ENCODE measurements at regions not wholly inside any gene's neighbourhood (a gene's known extent, or its start where the extent isn't known, plus 50 kb on each side); places are given as distances from the start of the nearest gene placed in this dataset.
"Not testable (repeated sequence)": the region's sequence is repeated elsewhere in the genome, so short reads cannot be mapped to it uniquely, and the experiment has no call there.

DNA sequence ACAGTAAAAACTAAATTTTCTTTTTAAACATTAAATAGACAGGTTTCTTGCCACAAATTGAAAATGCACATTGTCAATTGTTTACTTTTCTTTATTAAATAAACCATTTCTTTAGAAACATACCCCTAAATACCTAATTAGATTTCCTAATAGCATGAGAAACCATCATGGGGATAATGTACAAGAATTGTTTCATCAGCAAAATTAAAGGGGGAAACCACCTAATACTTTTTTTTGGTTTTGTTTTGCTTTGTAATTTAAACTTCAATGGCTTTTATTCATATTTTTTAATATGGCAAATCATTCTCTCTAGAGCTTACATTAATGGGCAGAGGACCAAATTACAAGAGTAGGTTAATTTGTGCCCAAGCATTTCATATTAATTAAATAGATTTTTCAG is 987.9 kb downstream of the EPHA7 start:
- Histone ChIP-seq H3K36me3 (replicated peaks; ENCODE audit: control insufficient read depth, insufficient read depth, low read length) (no peaks in the 10 kb centered on the region), H3K27me3 (ENCODE audit: control insufficient read depth, insufficient read depth, low read length) (no peaks in the 10 kb centered on the region), H3K4me3 (ENCODE audit: insufficient read depth, low read depth, low read length) (no peak overlapping the region)
- DNase-seq = no peak

GRCh38 chr6:92428448-92428847 is 990.9 kb downstream of the EPHA7 start:
- Histone ChIP-seq H3K27me3 (ENCODE audit: control insufficient read depth, insufficient read depth, low read length) (no peaks in the 10 kb centered on the region), H3K36me3 (replicated peaks; ENCODE audit: control insufficient read depth, insufficient read depth, low read length) (no peaks in the 10 kb centered on the region), H3K4me3 (ENCODE audit: insufficient read depth, low read depth, low read length) (no peak overlapping the region)
- DNase-seq = no peak

DNA sequence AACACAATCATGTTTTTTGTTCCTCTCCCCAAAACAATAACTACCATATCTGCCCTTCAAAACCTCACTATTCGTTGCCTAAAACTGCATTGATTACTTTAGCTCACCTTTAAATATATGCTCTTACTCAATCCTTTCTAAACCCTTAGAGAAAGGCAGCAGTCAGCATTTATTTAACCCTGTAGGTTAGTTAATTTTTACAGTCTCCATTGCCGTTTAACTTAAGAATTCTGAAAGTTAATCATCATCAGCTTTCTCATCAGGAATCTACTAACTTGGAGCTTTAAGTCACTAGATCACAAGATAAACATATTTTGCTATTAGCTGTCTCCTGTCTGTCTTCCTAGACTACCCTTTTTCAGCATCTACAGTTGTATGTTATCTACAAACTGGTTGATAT is 991.9 kb downstream of the EPHA7 start:
- Histone ChIP-seq H3K27me3 (ENCODE audit: control insufficient read depth, insufficient read depth, low read length) (no peaks in the 10 kb centered on the region), H3K36me3 (replicated peaks; ENCODE audit: control insufficient read depth, insufficient read depth, low read length) (no peaks in the 10 kb centered on the region), H3K4me3 (ENCODE audit: insufficient read depth, low read depth, low read length) (no peak overlapping the region)
- DNase-seq = no peak

GRCh38 chr6:92415656-92416055 is 1003.7 kb downstream of the EPHA7 start:
- H3K4me3 ChIP-seq (ENCODE audit: insufficient read depth, low read depth, low read length) = no peak overlapping the region
- no peaks in the 10 kb centered on the region for H3K36me3 ChIP-seq (replicated peaks; ENCODE audit: control insufficient read depth, insufficient read depth, low read length)
- H3K27me3 ChIP-seq (ENCODE audit: control insufficient read depth, insufficient read depth, low read length) = no peaks in the 10 kb centered on the region
- peak; percentile 0 for DNase-seq

GRCh38 chr6:92408350-92408749 is 1011.0 kb downstream of the EPHA7 start:
- no peaks in the 10 kb centered on the region for H3K27me3 ChIP-seq (ENCODE audit: control insufficient read depth, insufficient read depth, low read length)
- no peak for DNase-seq
- H3K36me3 ChIP-seq (replicated peaks; ENCODE audit: control insufficient read depth, insufficient read depth, low read length) = no peaks in the 10 kb centered on the region
- no peak overlapping the region for H3K4me3 ChIP-seq (ENCODE audit: insufficient read depth, low read depth, low read length)

- Histone ChIP-seq H3K4me3 (ENCODE audit: insufficient read depth, low read depth, low read length) (no peak overlapping the region), H3K27me3 (ENCODE audit: control insufficient read depth, insufficient read depth, low read length) (no peaks in the 10 kb centered on the region), H3K36me3 (replicated peaks; ENCODE audit: control insufficient read depth, insufficient read depth, low read length) (no peaks in the 10 kb centered on the region)
- no peak for DNase-seq
These were observed 1015.1 kb downstream of the EPHA7 start for GRCh38 chr6:92404281-92404680.

GRCh38 chr6:92399911-92400310 is 1019.4 kb downstream of the EPHA7 start:
- no peak for DNase-seq
- Histone ChIP-seq H3K36me3 (replicated peaks; ENCODE audit: control insufficient read depth, insufficient read depth, low read length) (no peaks in the 10 kb centered on the region), H3K27me3 (ENCODE audit: control insufficient read depth, insufficient read depth, low read length) (no peaks in the 10 kb centered on the region), H3K4me3 (ENCODE audit: insufficient read depth, low read depth, low read length) (no peak overlapping the region)

DNA sequence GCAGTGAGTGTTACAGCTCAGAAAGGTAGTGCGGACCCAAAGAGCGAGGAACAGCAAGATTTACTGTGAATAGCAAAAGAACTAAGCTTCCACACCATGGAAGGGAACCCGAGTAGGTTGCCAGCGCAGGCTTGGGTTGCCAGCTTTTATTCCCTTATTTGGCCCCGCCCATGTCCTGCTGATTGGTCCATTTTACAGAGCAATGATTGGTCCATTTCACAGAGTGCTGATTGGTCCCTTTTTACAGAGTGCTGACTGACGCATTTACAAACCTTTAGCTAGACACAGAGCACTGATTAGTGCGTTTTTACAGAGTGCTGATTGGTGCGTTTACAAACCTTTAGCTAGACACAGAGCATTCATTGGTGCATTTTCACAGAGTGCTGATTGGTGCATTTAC is 1030.7 kb downstream of the EPHA7 start:
- H3K27me3 ChIP-seq (ENCODE audit: control insufficient read depth, insufficient read depth, low read length); H3K4me3 ChIP-seq (ENCODE audit: insufficient read depth, low read depth, low read length); H3K36me3 ChIP-seq (replicated peaks; ENCODE audit: control insufficient read depth, insufficient read depth, low read length); DNase-seq: not testable (repeated sequence)

- H3K36me3 ChIP-seq (replicated peaks; ENCODE audit: control insufficient read depth, insufficient read depth, low read length) = no peaks in the 10 kb centered on the region
- no peak for DNase-seq
These were observed 1038.4 kb downstream of the EPHA7 start for GRCh38 chr6:92380803-92381601.

DNA sequence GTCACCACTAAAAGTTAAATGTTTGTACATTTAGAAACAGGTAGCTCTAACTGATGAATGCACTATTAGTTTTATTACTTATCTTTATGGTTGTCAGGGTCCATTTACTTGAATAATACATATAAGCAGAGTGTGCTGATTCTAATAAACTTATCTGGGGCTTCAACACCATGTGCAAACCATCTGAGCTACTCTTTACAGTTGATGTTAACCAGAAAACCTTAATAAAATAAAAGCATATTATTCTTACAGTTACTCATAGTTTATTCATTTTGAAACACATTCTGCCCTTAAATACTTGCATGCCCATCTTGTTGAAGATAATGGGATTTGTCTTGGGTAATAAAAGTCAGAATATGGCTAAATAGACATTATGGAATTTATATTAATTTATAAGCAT is 1042.2 kb downstream of the EPHA7 start:
- Histone ChIP-seq H3K4me3 (ENCODE audit: insufficient read depth, low read depth, low read length) (no peak overlapping the region), H3K27me3 (ENCODE audit: control insufficient read depth, insufficient read depth, low read length) (no peaks in the 10 kb centered on the region), H3K36me3 (replicated peaks; ENCODE audit: control insufficient read depth, insufficient read depth, low read length) (no peaks in the 10 kb centered on the region)
- DNase-seq = no peak

More at GRCh38 chr6:92380803-92381601, 1038.4 kb downstream of the EPHA7 start:
- H3K4me3 ChIP-seq (ENCODE audit: insufficient read depth, low read depth, low read length) = no peak overlapping the region
- H3K27me3 ChIP-seq (ENCODE audit: control insufficient read depth, insufficient read depth, low read length) = no peaks in the 10 kb centered on the region

- Histone ChIP-seq H3K27me3 (ENCODE audit: control insufficient read depth, insufficient read depth, low read length) (no peaks in the 10 kb centered on the region), H3K4me3 (ENCODE audit: insufficient read depth, low read depth, low read length) (no peak overlapping the region), H3K36me3 (replicated peaks; ENCODE audit: control insufficient read depth, insufficient read depth, low read length) (no peaks in the 10 kb centered on the region)
- DNase-seq = no peak
These were observed 1042.7 kb downstream of the EPHA7 start for GRCh38 chr6:92376691-92377090.

- H3K4me3 ChIP-seq (ENCODE audit: insufficient read depth, low read depth, low read length) = no peak overlapping the region
- H3K27me3 ChIP-seq (ENCODE audit: control insufficient read depth, insufficient read depth, low read length) = no peaks in the 10 kb centered on the region
- no peaks in the 10 kb centered on the region for H3K36me3 ChIP-seq (replicated peaks; ENCODE audit: control insufficient read depth, insufficient read depth, low read length)
- DNase-seq = no peak
These were observed 1047.8 kb downstream of the EPHA7 start for GRCh38 chr6:92371211-92372208.

- no peaks in the 10 kb centered on the region for H3K36me3 ChIP-seq (replicated peaks; ENCODE audit: control insufficient read depth, insufficient read depth, low read length)
- no peak for DNase-seq
- no peaks in the 10 kb centered on the region for H3K27me3 ChIP-seq (ENCODE audit: control insufficient read depth, insufficient read depth, low read length)
- no peak overlapping the region for H3K4me3 ChIP-seq (ENCODE audit: insufficient read depth, low read depth, low read length)
These were observed 1050.0 kb downstream of the EPHA7 start for GRCh38 chr6:92369309-92369708.

- no peaks in the 10 kb centered on the region for H3K36me3 ChIP-seq (replicated peaks; ENCODE audit: control insufficient read depth, insufficient read depth, low read length)
- H3K27me3 ChIP-seq (ENCODE audit: control insufficient read depth, insufficient read depth, low read length) = no peaks in the 10 kb centered on the region
- no peak for DNase-seq
- H3K4me3 ChIP-seq (ENCODE audit: insufficient read depth, low read depth, low read length) = no peak overlapping the region
These were observed 1054.3 kb downstream of the EPHA7 start for GRCh38 chr6:92364948-92365541.
